ENCODE measurements at regions not wholly inside any gene's neighbourhood (a gene's known extent, or its start where the extent isn't known, plus 50 kb on each side); places are given as distances from the start of the nearest gene placed in this dataset.
"Not testable (repeated sequence)": the region's sequence is repeated elsewhere in the genome, so short reads cannot be mapped to it uniquely, and the experiment has no call there.

- DNase-seq, result no peak
Measured at GRCh38 chr5:54404568-54404967, 50.9 kb upstream of the HSPB3 start.

- DNase-seq, result no peak
Measured at GRCh38 chr5:54403885-54404416, 51.5 kb upstream of the HSPB3 start.

- no peak for DNase-seq
Measured at GRCh38 chr5:54403121-54403520, 52.4 kb upstream of the HSPB3 start.

GRCh38 chr5:54401515-54401914 lies 54.0 kb upstream of the HSPB3 start:
- no peak for DNase-seq

GRCh38 chr5:54398191-54398590 lies 57.3 kb upstream of the HSPB3 start:
- no peak for DNase-seq

- DNase-seq, result no peak
Measured at GRCh38 chr5:54397420-54397819, 58.1 kb upstream of the HSPB3 start.

- DNase-seq, result not testable (repeated sequence)
Measured at GRCh38 chr5:54393007-54393406, 62.5 kb upstream of the HSPB3 start.

GRCh38 chr5:54390539-54391031 lies 64.9 kb upstream of the HSPB3 start:
- no peak for DNase-seq

- peak; percentile 56 for DNase-seq
Measured at GRCh38 chr5:54390015-54390414, 65.5 kb upstream of the HSPB3 start.

- not testable (repeated sequence) for DNase-seq
Measured at GRCh38 chr5:54389399-54389798, 66.1 kb upstream of the HSPB3 start.

- DNase-seq, result no peak
Measured at GRCh38 chr5:54388811-54389210, 66.7 kb upstream of the HSPB3 start.

- no peak for DNase-seq
Measured at GRCh38 chr5:54388409-54388808, 67.1 kb upstream of the HSPB3 start.

GRCh38 chr5:54387659-54388232 lies 67.8 kb upstream of the HSPB3 start:
- DNase-seq, result no peak

- no peak for DNase-seq
Measured at GRCh38 chr5:54387031-54387430, 68.5 kb upstream of the HSPB3 start.

- no peak for DNase-seq
Measured at GRCh38 chr5:54385994-54386393, 69.5 kb upstream of the HSPB3 start.

GRCh38 chr5:54384356-54384933 lies 71.1 kb upstream of the HSPB3 start:
- no peak for DNase-seq

- DNase-seq, result no peak
Measured at GRCh38 chr5:54383941-54384340, 71.6 kb upstream of the HSPB3 start.

- DNase-seq, result no peak
Measured at GRCh38 chr5:54383225-54383901, 72.1 kb upstream of the HSPB3 start.

GRCh38 chr5:54381319-54381718 lies 70.9 kb upstream of the ARL15 start:
- DNase-seq, result not testable (repeated sequence)

GRCh38 chr5:54379590-54379989 lies 69.2 kb upstream of the ARL15 start:
- DNase-seq, result no peak

GRCh38 chr5:54378707-54379106 lies 68.3 kb upstream of the ARL15 start:
- DNase-seq, result no peak

- DNase-seq, result not testable (repeated sequence)
Measured at GRCh38 chr5:54377339-54377738, 67.0 kb upstream of the ARL15 start.

GRCh38 chr5:54370982-54371381 lies 60.6 kb upstream of the ARL15 start:
- DNase-seq, result no peak

- no peak for DNase-seq
Measured at GRCh38 chr5:54367844-54368243, 57.5 kb upstream of the ARL15 start.

All from NCI-H510A treated with DMSO at 0.1 percent for 48 hours (cell line).